ENCODE measurements at regions not wholly inside any gene's neighbourhood (a gene's known extent, or its start where the extent isn't known, plus 50 kb on each side); places are given as distances from the start of the nearest gene placed in this dataset.
"Not testable (repeated sequence)": the region's sequence is repeated elsewhere in the genome, so short reads cannot be mapped to it uniquely, and the experiment has no call there.

GRCh38 chr2:88802026-88802425 is 110.6 kb downstream of the RPIA start:
- DNase-seq = not testable (repeated sequence)

DNA sequence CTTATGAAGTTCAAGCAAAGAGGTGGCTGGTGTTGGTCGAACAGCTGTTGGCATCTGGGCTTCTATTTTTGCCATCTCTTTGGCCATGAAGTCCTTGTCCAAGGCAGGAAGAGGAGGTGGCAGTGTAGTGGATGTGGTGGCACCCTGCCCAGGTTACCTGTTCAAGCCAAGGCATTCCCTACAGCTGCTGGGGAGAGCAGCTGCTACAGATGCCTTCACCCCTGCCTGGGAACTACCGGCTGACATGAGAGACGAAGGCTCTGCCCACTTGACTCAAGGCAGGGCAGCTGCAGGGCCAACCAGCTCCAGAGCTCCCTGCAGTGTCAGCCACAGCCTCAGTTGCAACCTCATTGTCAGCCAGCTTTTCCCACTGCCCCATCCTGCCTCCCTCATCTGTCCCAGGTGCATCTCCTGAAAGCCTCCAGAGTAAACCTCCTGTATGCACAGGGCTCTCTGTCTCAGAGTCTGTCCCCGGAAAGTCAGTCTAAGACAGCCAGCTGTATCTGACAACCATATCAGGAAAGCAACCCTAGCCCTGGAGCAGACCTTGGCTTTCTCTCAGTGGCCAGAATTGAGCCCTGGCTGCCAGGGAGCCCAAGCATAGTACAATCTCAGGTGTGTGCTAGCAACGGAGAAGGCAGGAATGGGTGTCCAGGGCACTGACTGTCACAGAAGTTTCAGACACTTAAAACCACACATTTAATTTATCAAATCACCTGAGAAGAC is 115.9 kb downstream of the RPIA start:
- no peak for DNase-seq

DNA sequence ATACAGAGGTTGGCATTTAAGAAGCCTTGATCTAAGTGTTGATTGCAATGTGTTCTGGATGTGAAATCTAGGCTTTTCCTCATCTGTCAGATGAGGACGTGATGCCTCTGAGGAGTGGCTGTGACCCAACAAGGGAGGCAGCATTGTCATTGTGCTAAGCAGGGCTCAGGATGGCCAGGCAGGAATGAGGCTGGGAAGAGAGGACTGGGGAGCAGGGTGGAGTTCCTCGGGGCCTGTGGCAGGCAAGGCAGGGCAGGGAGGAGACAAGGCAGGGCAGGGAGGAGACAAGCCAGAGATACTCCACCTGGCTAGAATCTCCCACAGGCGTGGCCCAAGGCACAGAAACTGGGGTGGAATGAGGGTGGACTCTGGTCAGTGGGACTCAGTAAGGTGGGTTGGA is 116.6 kb downstream of the RPIA start:
- DNase-seq = no peak

GRCh38 chr2:88808652-88809051 is 117.2 kb downstream of the RPIA start:
- no peak for DNase-seq

DNA sequence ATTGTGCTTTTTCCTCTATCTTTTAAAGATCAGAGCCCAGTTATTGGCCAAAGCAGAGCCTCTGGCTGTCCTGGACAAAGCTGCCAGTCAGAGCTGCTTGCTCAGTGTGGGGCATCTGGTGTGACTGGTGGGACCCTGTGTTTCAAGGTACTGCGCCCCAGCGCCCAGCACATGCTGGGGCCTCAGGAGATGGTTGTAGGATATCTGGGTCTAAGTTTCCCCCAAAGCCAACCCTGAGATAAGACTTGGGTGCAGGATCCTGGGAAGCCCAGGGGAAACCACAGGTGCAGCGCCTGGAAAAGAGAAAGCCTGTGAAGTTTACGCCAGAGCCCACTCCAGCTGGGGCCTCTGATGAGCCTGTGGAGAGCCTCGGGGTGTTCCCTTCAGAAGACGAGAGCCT is 117.7 kb downstream of the RPIA start:
- no peak for DNase-seq

DNA sequence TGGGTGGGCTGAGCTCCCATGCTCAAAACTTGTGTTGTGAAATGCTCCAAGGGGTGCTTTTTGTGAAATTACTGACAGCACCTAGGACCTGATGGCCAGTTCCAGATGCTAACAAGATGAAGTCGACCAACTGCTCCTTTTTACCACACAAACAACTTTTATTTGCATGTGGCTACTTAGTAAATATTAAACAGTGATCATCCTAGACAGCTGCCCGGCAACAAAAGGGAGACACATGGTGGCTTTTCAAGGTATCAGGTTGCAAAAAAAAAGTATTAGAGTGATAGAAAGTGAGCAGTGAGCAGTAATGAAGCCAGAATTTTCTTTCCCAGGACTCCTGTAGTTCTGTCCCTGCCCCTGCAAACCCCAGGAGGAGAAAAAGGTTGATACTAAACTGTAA is 118.5 kb downstream of the RPIA start:
- DNase-seq = no peak

DNA sequence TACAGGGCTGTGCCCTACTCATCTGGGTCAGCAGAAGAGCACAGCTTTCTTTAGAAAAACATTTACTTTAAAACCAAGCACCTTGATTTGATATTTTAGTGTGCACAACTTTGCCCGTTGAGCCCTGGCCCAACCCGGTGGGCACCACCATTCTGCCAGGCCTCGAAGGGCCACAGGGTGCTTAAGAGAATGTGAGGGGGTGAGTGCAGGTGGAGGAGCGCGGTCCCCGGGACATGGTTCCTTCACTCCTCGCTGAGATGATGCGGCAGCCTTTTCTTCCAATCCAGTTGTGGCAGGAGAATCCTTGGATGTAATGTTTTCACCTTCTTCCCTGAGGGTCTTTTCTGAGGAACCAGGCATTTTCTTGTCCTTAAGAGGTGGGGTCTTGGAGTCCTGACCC is 119.0 kb downstream of the RPIA start:
- no peak for DNase-seq

DNA sequence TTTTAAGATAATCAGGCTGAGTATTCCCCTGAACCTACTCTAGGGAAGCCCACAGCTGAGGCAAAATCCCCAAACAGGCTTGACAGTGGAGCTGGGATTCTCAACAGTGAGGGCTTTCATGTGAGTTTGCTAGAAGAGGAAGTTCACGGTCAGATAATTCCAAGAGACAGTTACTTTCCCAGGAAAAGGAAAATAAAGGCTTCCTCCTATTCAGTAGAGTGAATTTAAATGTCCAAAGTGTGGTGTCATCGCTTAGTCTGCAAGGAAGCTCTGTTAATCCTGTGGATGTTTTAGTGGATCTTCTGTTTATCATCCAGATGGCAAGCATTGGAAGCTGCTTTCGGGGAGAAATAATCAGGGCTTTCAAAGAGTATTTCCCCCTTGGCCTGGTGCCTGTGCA is 119.8 kb downstream of the RPIA start:
- DNase-seq = no peak

DNA sequence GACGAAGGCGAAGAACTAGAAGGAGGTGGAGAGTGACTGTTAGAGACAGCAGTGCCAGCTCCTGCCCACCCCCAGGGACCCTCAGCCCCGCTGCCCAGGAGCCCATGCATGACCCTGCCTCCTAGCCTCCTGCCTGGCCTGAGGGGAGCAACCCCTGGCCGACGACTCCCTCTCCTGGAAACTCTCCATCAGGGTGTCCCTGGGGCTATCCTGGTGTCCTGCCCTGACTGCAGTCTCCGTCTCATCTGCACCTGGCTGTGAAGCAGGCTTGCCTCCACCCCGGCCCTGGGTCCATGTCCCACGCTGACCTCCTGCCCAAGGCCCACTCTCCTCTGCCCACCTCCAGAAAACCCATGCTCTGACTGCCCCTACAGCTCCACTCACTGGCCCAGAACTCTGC is 120.2 kb downstream of the RPIA start:
- DNase-seq = no peak

DNA sequence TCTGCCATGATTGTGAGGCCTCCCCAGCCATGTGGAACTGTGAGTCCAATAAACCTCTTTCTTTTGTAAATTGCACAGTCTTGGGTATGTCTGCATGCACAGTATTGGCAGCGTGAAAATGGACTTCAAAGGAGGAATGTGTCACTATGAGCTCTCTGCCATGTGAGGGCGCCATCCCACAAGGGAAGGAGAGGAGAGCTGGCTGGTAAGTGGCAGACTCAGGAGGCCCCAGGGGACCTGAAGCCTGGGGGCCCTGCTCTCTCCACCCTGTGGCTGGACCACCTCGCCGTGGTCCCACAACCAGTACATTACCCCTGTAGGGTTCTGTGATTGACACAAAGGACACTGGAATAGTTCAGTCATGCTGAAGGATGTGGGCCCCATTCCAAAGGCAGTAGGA is 122.1 kb downstream of the RPIA start:
- DNase-seq = no peak

DNA sequence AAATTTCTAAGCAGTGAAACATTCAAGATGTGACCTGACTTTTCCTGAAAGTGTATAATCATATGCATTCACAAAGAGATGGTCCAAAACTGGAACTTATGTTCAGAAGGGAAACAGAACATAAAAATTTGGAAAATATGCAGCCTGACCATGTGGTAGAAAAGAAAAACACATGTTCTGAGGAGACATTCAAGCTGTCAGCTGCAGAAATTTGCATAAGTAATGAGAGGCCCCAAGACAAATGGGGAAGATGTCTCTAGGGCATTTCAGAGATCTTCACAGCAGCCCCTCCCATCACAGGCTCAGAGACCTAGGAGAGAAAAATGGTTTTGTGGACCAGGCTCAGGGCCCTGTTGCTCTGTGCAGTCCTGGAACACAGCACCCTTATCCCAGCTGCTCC is 123.8 kb downstream of the RPIA start:
- no peak for DNase-seq

DNA sequence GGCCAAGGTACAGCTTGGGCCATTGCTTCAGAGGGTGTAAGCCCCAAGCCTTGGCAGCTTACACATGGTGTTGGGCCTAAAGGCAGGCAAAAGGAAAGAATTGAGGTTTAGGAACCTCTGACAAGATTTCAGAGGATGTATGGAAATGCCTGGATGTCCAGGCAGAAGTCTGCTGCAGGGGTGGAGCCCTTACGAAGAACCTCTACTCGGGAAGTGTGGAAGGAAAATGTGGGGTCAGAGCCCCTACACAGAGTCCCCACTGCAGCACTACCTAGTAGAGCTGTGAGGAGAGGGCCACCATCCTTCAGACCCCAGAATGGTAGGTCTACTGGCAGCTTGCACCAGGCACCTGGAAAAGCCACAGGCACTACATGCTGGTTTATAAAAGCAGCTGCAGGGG is 124.2 kb downstream of the RPIA start:
- DNase-seq = no peak

- no peak for DNase-seq
These were observed 126.9 kb downstream of the RPIA start for GRCh38 chr2:88818381-88818780.

GRCh38 chr2:88824951-88825350 is 133.5 kb downstream of the RPIA start:
- no peak for DNase-seq

GRCh38 chr2:88826399-88826798 is 134.9 kb downstream of the RPIA start:
- DNase-seq = no peak

GRCh38 chr2:88827821-88828220 is 136.3 kb downstream of the RPIA start:
- no peak for DNase-seq

DNA sequence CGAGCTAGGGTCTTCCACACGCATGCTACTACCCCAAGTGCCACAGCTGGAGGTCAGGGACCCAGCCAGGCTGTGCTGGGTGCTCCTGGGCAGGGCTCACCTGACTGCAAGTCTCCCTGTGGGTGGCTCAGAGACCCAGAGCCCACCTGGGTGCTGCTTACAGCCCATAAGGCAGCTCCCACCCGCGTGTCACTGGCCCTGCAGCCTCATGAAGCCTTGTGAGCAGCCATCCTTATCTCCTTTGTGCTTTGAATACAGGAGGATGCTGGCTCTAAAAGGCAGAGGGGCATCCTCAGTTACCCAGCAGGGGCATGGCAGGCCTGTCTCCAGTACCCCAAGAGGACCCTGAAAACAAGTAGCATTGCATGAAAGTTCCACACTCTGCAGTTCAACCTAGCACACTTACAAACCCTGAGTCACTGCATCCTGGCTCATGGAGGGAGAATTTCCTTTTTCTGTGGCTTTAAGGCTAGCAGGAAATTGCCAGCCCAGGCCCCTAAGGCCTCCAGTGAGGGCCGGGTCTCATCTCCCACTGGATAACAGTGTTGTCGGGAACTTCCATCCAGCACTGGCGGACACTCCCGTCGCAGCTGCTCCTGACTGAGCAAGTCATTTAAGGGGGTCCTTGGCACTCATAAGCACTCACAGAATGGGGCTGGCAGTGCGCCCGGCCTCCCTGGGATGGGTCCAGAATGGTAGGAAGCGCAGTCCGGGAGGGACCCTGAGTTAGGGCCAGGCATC is 137.1 kb downstream of the RPIA start:
- DNase-seq = no peak

DNA sequence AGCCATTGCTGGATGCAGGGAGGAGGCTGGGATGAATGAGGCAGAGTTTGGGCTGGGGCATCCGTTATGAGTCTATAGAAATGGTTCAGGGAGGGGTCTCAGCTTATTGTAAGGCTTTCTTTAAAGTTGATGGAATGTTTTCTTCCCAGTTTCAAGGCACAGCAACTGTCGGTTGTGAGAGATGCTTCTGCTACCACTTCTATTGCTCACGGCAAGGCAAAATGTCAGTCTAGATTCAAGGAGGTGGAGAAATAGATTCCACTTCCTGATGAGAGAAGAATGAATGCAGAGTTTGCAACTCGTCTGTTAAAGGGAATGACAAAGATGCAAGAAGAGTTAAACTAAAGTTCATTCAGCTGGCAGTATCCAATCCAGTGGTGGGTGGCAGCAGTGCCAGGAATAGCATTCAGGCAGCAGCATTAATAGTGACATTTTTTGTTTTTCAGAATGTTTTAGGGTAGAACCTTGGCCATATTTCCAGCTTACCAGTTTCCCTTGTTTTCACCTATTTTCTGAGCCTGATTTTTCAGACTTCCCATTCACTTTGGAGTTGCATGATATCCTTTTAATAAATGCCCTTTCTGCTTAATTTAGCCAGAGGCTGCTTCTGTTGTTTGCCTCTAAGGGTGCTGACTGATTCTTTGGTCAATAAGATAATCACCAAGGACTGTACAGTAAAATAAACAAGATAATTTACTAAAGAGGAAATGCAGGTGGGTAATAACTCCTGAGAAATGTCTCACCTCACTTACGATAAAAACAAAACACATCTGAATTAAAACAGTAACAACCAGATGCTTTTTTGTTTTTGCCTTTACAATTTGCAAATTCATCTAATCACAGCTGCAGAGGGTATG is 138.4 kb downstream of the RPIA start:
- DNase-seq = no peak

- DNase-seq = no peak
These were observed 139.8 kb downstream of the RPIA start for GRCh38 chr2:88831071-88831791.

- no peak for DNase-seq
These were observed 140.3 kb downstream of the RPIA start for GRCh38 chr2:88831792-88832248.

- DNase-seq = no peak
These were observed 141.0 kb downstream of the RPIA start for GRCh38 chr2:88832311-88832991.

DNA sequence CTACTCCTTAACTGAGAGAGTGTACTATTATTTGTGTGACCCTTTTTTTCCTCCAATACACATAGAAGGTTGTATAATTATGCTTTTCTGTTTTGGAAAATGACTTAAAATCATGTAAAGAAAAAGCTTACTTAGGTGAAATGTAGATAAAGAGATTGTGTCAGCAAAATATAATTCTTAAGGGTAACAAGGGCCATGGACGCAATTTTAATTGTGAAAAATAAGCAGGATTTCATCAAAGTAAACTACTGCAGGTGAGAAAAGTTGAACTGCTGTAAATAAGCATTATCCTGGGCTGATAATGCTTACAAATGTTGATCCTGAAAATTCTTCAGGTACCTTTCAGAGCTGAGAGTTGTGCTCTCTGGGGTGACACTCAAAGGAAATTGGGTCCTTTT is 141.5 kb downstream of the RPIA start:
- no peak for DNase-seq

Data from NCI-H1436 (cell line).